ENCODE measurements at regions not wholly inside any gene's neighbourhood (a gene's known extent, or its start where the extent isn't known, plus 50 kb on each side); places are given as distances from the start of the nearest gene placed in this dataset.

GRCh38 chr12:67813456-67813904 is 164.9 kb downstream of the DYRK2 start:
- Histone ChIP-seq H3K27me3 (no peaks in the 10 kb centered on the region), H3K4me3 (no peak overlapping the region), H3K27ac (no peak overlapping the region), H3K9me3 (no peaks in the 10 kb centered on the region), H3K4me1 (ENCODE audit: insufficient read depth) (no peaks in the 10 kb centered on the region), H3K36me3 (no peaks in the 10 kb centered on the region)
- no peak for DNase-seq
- intact Hi-C loops (cut with DNase I), result no loop called here
- WGBS, 3 donors, result 73 to 89% (median 74%) methylated on average over 4 of the region's 4 CpGs
- TF ChIP-seq EP300 (IDR thresholded peaks at IDR 0.05) (no peak), CTCF (IDR thresholded peaks at IDR 0.05) (no peak), POLR2A (IDR thresholded peaks at IDR 0.05) (no peak)

GRCh38 chr12:67816269-67816668 is 167.7 kb downstream of the DYRK2 start:
- Histone ChIP-seq H3K9me3 (no peaks in the 10 kb centered on the region), H3K36me3 (no peaks in the 10 kb centered on the region), H3K4me1 (ENCODE audit: insufficient read depth) (no peaks in the 10 kb centered on the region), H3K27me3 (no peaks in the 10 kb centered on the region), H3K4me3 (no peak overlapping the region), H3K27ac (no peak overlapping the region)
- DNase-seq, result no peak
- TF ChIP-seq CTCF (IDR thresholded peaks at IDR 0.05), result no peak
- no peak for TF ChIP-seq EP300 (IDR thresholded peaks at IDR 0.05)
- TF ChIP-seq POLR2A (IDR thresholded peaks at IDR 0.05), result no peak
- intact Hi-C loops (cut with DNase I), result no loop called here
- WGBS, 3 donors, result 89 to 95% (median 91%) methylated on average over 2 of the region's 2 CpGs

- no peaks in the 10 kb centered on the region for H3K9me3 ChIP-seq
- DNase-seq, result no peak
- H3K4me1 ChIP-seq (ENCODE audit: insufficient read depth), result no peaks in the 10 kb centered on the region
- no peaks in the 10 kb centered on the region for H3K27me3 ChIP-seq
- no peak overlapping the region for H3K4me3 ChIP-seq
- intact Hi-C loops (cut with DNase I), result no loop called here
- H3K36me3 ChIP-seq, result no peaks in the 10 kb centered on the region
- WGBS, 3 donors, result 72 to 87% (median 83%) methylated on average over 2 of the region's 2 CpGs
- TF ChIP-seq EP300 (IDR thresholded peaks at IDR 0.05) (no peak), CTCF (IDR thresholded peaks at IDR 0.05) (no peak), POLR2A (IDR thresholded peaks at IDR 0.05) (no peak)
- no peak overlapping the region for H3K27ac ChIP-seq
Measured at GRCh38 chr12:67818459-67818903, 169.9 kb downstream of the DYRK2 start.

GRCh38 chr12:67819902-67820301 is 169.3 kb upstream of the IFNG-AS1 start:
- no peaks in the 10 kb centered on the region for H3K4me1 ChIP-seq (ENCODE audit: insufficient read depth)
- no peaks in the 10 kb centered on the region for H3K36me3 ChIP-seq
- DNase-seq, result no peak
- TF ChIP-seq POLR2A (IDR thresholded peaks at IDR 0.05) (no peak), CTCF (IDR thresholded peaks at IDR 0.05) (no peak), EP300 (IDR thresholded peaks at IDR 0.05) (no peak)
- H3K27ac ChIP-seq, result no peak overlapping the region
- 60 to 73% (median 67%) methylated on average over 2 of the region's 2 CpGs for WGBS, 3 donors
- intact Hi-C loops (cut with DNase I), result loop anchor here in 1 of 4 donors (2.0 kb wide), 1 partner anchor 159 kb away; no protein-coding TSS in a partner anchor
- no peak overlapping the region for H3K4me3 ChIP-seq
- no peaks in the 10 kb centered on the region for H3K27me3 ChIP-seq
- H3K9me3 ChIP-seq, result no peaks in the 10 kb centered on the region

Data from ovary (tissue), 7 donors.